K562 (cell line): ENCODE measurements at regions not wholly inside any gene's neighbourhood (a gene's known extent, or its start where the extent isn't known, plus 50 kb on each side); places are given as distances from the start of the nearest gene placed in this dataset.

Experiments
- ATAC-seq: fragments of 200-7000 bp; cut with Tn5 transposase; 3 replicates; pipeline ENCODE4 v1.9.1; 2020; ENCODE audit warnings: moderate library complexity
- BruUV-seq: library from RNA; stranded (reverse); fragments of 400-500 nt; replicated peaks from 2 replicates; lab custom pipeline; 2021; lab: Mats Ljungman, UMichigan
- CTCF ChIA-PET: fragments of 300-600 bp; formaldehyde crosslinking; extraction: SDS; loops from one replicate; lab custom pipeline; 2021; ENCODE audit warnings: low intra/inter-chr PET ratio; lab: Yijun Ruan, JAX
- POLR2A ChIA-PET: fragments of 300-600, 350-650 bp; sonication (Branson Sonifier 250); formaldehyde crosslinking; extraction: SDS; loops from one replicate; lab custom pipeline; 2021; ENCODE audit warnings: antibody characterized with exemption, inconsistent platforms; lab: Yijun Ruan, JAX
- DNase-seq, 4 experiments: peaks; one replicate each; pipeline versions ENCODE4 v3.0.0 to v3.0.0-alpha.2; 2011 to 2018; ENCODE audit warnings: low spot score in 3 of 4, mixed read lengths in 3 of 4; ENCODE audit errors: extremely low read depth in 1 of 4
- FAIRE-seq: peaks from 2 replicates; lab custom pipeline; 2011; peaks lifted over from hg19 to GRCh38; lab: Jason Lieb, UNC
- H2AFZ ChIP-seq: 2 replicates; pipeline ENCODE4 v1.6.0; 2011; ENCODE audit warnings: low read depth, low read length, control low read depth, inconsistent platforms
- H3K27ac ChIP-seq: fragments of 200-600 bp; 3 replicates; pipeline ENCODE4 v1.8.0; 2011; ENCODE audit warnings: low read depth, mild to moderate bottlenecking, control low read depth, inconsistent platforms, low read length, moderate library complexity, mixed read lengths; ENCODE audit errors: extremely low read depth
- H3K27me3 ChIP-seq, 2 experiments: fragments of 300-600 bp in 1 of 2; 2 replicates in 1 of 2; 3 replicates in 1 of 2; pipeline versions ENCODE4 v1.6.0 to v1.8.0; 2011; ENCODE audit warnings: inconsistent platforms in 2 of 2, low read length in 2 of 2, mild to moderate bottlenecking in 1 of 2, mixed read lengths in 1 of 2, moderate library complexity in 1 of 2; ENCODE audit not compliant: control insufficient read depth in 2 of 2, insufficient read depth in 2 of 2
- H3K36me3 ChIP-seq: fragments of 300-600 bp; 3 replicates; pipeline ENCODE4 v1.8.0; 2011; ENCODE audit warnings: mild to moderate bottlenecking, low read length, inconsistent platforms; ENCODE audit not compliant: control insufficient read depth, insufficient read depth
- H3K4me1 ChIP-seq, 2 experiments: fragments of 200-600 bp in 1 of 2; replicated peaks in 1 of 2; 2 replicates in 1 of 2; 3 replicates in 1 of 2; pipeline versions ENCODE4 v1.5.1 to v1.8.0; 2011; ENCODE audit warnings: inconsistent platforms in 2 of 2, low read length in 2 of 2, mild to moderate bottlenecking in 1 of 2, mixed read lengths in 1 of 2, moderate library complexity in 1 of 2; ENCODE audit not compliant: control insufficient read depth in 2 of 2, insufficient read depth in 2 of 2
- H3K4me2 ChIP-seq: 2 replicates; pipeline ENCODE4 v1.6.1; 2011; ENCODE audit warnings: low read length, control low read depth, inconsistent platforms, mixed read lengths; ENCODE audit not compliant: insufficient read depth
- H3K4me3 ChIP-seq: fragments of 200-600 bp; sonication (generic), shearing (Covaris generic); 2 replicates; pipeline ENCODE4 v1.5.1; 2016; ENCODE audit warnings: control low read depth, inconsistent platforms
- H3K79me2 ChIP-seq: fragments of 200-600 bp; 3 replicates; pipeline ENCODE4 v1.8.0; 2011; ENCODE audit warnings: low read length, inconsistent platforms; ENCODE audit not compliant: control insufficient read depth, insufficient read depth
- H3K9ac ChIP-seq, 2 experiments: 2 replicates each; pipeline versions ENCODE4 v1.6.0 to v1.6.1; 2011; ENCODE audit warnings: low read depth in 2 of 2, low read length in 2 of 2, control low read depth in 1 of 2, inconsistent platforms in 1 of 2, mild to moderate bottlenecking in 1 of 2, mixed read lengths in 1 of 2; ENCODE audit not compliant: insufficient read depth in 1 of 2
- H3K9me1 ChIP-seq: one replicate; pipeline ENCODE4 v1.6.0; 2011; ENCODE audit warnings: inconsistent platforms, mild to moderate bottlenecking, low read length, moderate library complexity; ENCODE audit not compliant: control insufficient read depth, insufficient read depth
- H3K9me3 ChIP-seq: replicated peaks from 2 replicates; pipeline ENCODE4 v1.5.1; 2011; ENCODE audit warnings: low read depth, low read length, inconsistent platforms; ENCODE audit not compliant: control insufficient read depth, insufficient read depth
- H4K20me1 ChIP-seq: replicated peaks from 2 replicates; pipeline ENCODE4 v1.6.1; 2011; ENCODE audit warnings: low read length, inconsistent platforms, mixed read lengths; ENCODE audit not compliant: control insufficient read depth, insufficient read depth
- CREM ChIP-seq: IDR thresholded peaks from 2 replicates; pipeline ENCODE4 v1.6.1; 2014; ENCODE audit warnings: antibody characterized with exemption, low read depth
- HIVEP1 ChIP-seq: fragments of 250-450 bp; sonication (Bioruptor Pico); IDR thresholded peaks from 2 replicates; pipeline ENCODE4 v1.4.0; 2020; ENCODE audit warnings: mild to moderate bottlenecking
- PKNOX1 ChIP-seq: fragments of 450-650 bp; IDR thresholded peaks from 2 replicates; pipeline ENCODE4 v1.6.1; 2016
- RBM14 ChIP-seq: fragments of 200-400 bp; formaldehyde crosslinking; IDR thresholded peaks from 2 replicates; pipeline ENCODE4 v1.6.1; 2018; ENCODE audit warnings: low read depth, mild to moderate bottlenecking, low read length, moderate library complexity, borderline replicate concordance; ENCODE audit not compliant: insufficient read depth
- ZC3H8 ChIP-seq: fragments of 450-650 bp; IDR thresholded peaks from 2 replicates; pipeline ENCODE4 v1.6.1; 2017
- ZKSCAN1 ChIP-seq: fragments of 150-350 bp; IDR thresholded peaks from 2 replicates; pipeline ENCODE4 v1.6.1; 2016; ENCODE audit warnings: low read depth, low read length
- ZNF263 ChIP-seq: sonication (generic); formaldehyde crosslinking; IDR thresholded peaks from 2 replicates; pipeline ENCODE4 v1.8.0; 2022; ENCODE audit warnings: mild to moderate bottlenecking, missing genetic modification reagents, borderline replicate concordance
- ZNF444 ChIP-seq: fragments of 250-450 bp; sonication (Bioruptor Pico); IDR thresholded peaks from 2 replicates; pipeline ENCODE4 v1.4.0; 2020; ENCODE audit warnings: mild to moderate bottlenecking, moderate library complexity
- ZNF639 ChIP-seq, 2 experiments: fragments of 200-800 bp in 1 of 2; sonication (Bioruptor generic) in 1 of 2; sonication (generic) in 1 of 2; formaldehyde crosslinking in 1 of 2; IDR thresholded peaks in 1 of 2; conservative IDR thresholded peaks in 1 of 2; 2 replicates each; pipeline versions ENCODE4 v1.5.0 to v1.6.1; 2016 to 2020; ENCODE audit warnings: missing compliant biosample characterization in 1 of 2, missing genetic modification characterization in 1 of 2, missing genetic modification reagents in 1 of 2
- WGBS: fragments of 100-300 bp; shearing (Covaris generic); methylation state at CpG from one replicate; pipeline ENCODE4 v1.1.6; 2016; ENCODE audit warnings: low coverage, mixed read lengths; ENCODE audit not compliant: insufficient coverage; ENCODE audit errors: missing lambda C conversion rate; 5-methylcytosine and 5-hydroxymethylcytosine counted together
- in situ Hi-C: fragments of 300-500 bp; cut with MboI; formaldehyde crosslinking; loops from 4 replicates; pipeline ENCODE4 v1.15.0; 2018; ENCODE audit warnings: inconsistent platforms, mixed read lengths
- intact Hi-C: fragments of 100-400 bp; cut with micrococcal nuclease; formaldehyde crosslinking; loops from 2 replicates; pipeline ENCODE4 v1.14.2; 2022

GRCh38 chr4:133467290-133467947 is 318.3 kb downstream of the PCDH10 start:
- no peak overlapping the region for H2AFZ ChIP-seq
- H3K9ac ChIP-seq = no peak overlapping the region
- H3K4me3 ChIP-seq = no peak overlapping the region
- no peaks in the 10 kb centered on the region for H3K79me2 ChIP-seq
- 0% methylated on average over 3 of the region's 3 CpGs for WGBS
- H3K27ac ChIP-seq = no peak overlapping the region
- no peaks in the 10 kb centered on the region for H3K36me3 ChIP-seq
- H3K4me1 ChIP-seq = no peaks in the 10 kb centered on the region
- no peak for DNase-seq
- ATAC-seq = no peak
- BruUV-seq = no TSS peak
- no peak for FAIRE-seq
- H3K9me3 ChIP-seq = no peaks in the 10 kb centered on the region
- no peaks in the 10 kb centered on the region for H4K20me1 ChIP-seq
- H3K9me1 ChIP-seq = no peaks in the 10 kb centered on the region
- in situ Hi-C loops = no loop called here
- ChIA-PET POLR2A (no interaction called here), CTCF (no interaction called here)
- H3K4me2 ChIP-seq = no peak overlapping the region
- TF ChIP-seq CREM (no peak), ZNF639 (CRISPR knock-in tag; conservative IDR thresholded peaks at IDR 0.05 in 1 of 2, IDR thresholded peaks at IDR 0.05 in 1 of 2) (no peak), ZNF263 (CRISPR knock-in tag) (no peak), ZKSCAN1 (no peak), ZNF444 (CRISPR knock-in tag) (no peak), ZC3H8 (no peak), PKNOX1 (no peak), RBM14 (no peak), HIVEP1 (CRISPR knock-in tag) (no peak)
- intact Hi-C loops = no loop called here
- no peaks in the 10 kb centered on the region for H3K27me3 ChIP-seq
